Left ventricle myocardium inferior (tissue), 1 donor: ENCODE measurements at regions not wholly inside any gene's neighbourhood (a gene's known extent, or its start where the extent isn't known, plus 50 kb on each side); places are given as distances from the start of the nearest gene placed in this dataset.
"Not testable (repeated sequence)": the region's sequence is repeated elsewhere in the genome, so short reads cannot be mapped to it uniquely, and the experiment has no call there.

ENCODE experiments used
- DNase-seq: peaks from one replicate; pipeline ENCODE4 v3.0.0-alpha.2; 2020
- H3K27ac ChIP-seq: fragments of 200-600 bp; replicated peaks from 2 replicates; pipeline ENCODE4 v1.8.0; 2021
- H3K27me3 ChIP-seq: fragments of 200-600 bp; 2 replicates; pipeline ENCODE4 v1.8.0; 2021; ENCODE audit warnings: low read depth
- H3K36me3 ChIP-seq: fragments of 200-600 bp; 2 replicates; pipeline ENCODE4 v1.8.0; 2021
- H3K4me1 ChIP-seq: fragments of 200-600 bp; 2 replicates; pipeline ENCODE4 v1.8.0; 2021
- H3K4me3 ChIP-seq: fragments of 200-600 bp; 2 replicates; pipeline ENCODE4 v1.8.0; 2021; ENCODE audit warnings: mild to moderate bottlenecking, moderate library complexity
- H3K9me3 ChIP-seq: fragments of 200-600 bp; replicated peaks from 2 replicates; pipeline ENCODE4 v1.8.0; 2021
- intact Hi-C: fragments of 100-400 bp; cut with micrococcal nuclease; formaldehyde crosslinking; loops from one replicate; pipeline ENCODE4 v1.11.0; 2022
- TF ChIP-seq, protein P1 (sequence below): fragments of 200-600 bp; IDR thresholded peaks from 2 replicates; pipeline ENCODE4 v1.8.0; 2021; ENCODE audit warnings: antibody characterized with exemption, mild to moderate bottlenecking, borderline replicate concordance
- donor health status: DM: no; HTN: yes; CAD: no; lungs with severe emphysema.

DNA sequence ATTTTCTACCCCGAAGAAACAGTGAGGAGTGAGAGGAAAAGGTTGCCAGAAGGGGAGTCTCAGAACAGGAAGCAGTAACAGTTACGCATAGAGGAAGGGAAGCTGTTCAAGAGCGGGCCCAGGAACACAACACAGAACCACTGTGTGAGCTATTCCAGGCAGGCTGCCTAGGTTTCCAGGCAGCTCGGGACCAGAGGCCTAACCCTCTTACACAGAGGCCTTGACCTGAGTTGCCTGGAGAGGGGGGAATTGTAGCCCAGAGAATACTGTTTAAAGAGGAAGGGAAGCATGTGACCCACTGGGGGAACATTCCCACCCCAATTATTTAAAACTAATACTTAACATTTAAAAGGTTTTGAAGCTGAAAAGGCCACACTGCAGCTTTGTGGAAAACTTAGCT lies 93.3 kb upstream of the ZNF98 start:
- TF ChIP-seq, protein P1, sequence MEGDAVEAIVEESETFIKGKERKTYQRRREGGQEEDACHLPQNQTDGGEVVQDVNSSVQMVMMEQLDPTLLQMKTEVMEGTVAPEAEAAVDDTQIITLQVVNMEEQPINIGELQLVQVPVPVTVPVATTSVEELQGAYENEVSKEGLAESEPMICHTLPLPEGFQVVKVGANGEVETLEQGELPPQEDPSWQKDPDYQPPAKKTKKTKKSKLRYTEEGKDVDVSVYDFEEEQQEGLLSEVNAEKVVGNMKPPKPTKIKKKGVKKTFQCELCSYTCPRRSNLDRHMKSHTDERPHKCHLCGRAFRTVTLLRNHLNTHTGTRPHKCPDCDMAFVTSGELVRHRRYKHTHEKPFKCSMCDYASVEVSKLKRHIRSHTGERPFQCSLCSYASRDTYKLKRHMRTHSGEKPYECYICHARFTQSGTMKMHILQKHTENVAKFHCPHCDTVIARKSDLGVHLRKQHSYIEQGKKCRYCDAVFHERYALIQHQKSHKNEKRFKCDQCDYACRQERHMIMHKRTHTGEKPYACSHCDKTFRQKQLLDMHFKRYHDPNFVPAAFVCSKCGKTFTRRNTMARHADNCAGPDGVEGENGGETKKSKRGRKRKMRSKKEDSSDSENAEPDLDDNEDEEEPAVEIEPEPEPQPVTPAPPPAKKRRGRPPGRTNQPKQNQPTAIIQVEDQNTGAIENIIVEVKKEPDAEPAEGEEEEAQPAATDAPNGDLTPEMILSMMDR, result no peak
- Histone ChIP-seq H3K4me3 (no peak overlapping the region), H3K4me1 (no peaks in the 10 kb centered on the region), H3K27ac (no peak overlapping the region), H3K36me3 (no peaks in the 10 kb centered on the region), H3K9me3 (peaks cover 29% of the 10 kb centered on the region), H3K27me3 (peaks cover 11% of the 10 kb centered on the region)
- no peak for DNase-seq
- intact Hi-C loops, result no loop called here

DNA sequence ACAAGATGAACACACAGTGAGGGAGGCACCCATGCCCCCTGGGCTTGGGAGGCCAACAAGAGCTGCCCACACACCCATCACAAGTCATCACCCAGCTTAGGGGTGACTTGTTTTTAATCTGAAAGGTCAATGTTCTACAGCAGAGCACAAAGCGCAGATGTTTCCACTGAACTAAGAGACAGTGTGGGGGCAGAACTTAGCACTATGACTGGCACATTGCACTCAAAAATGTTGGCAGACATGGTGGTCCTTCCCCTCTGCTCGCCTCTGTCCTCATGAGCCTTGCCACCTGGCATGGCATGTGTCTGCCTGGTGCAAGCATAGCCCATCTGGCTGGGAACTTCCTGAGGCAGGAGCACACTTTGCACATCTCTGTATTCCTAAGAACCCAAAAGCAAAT lies 81.4 kb upstream of the ZNF98 start:
- Histone ChIP-seq H3K27me3 (no peaks in the 10 kb centered on the region), H3K36me3 (no peaks in the 10 kb centered on the region), H3K9me3 (peaks cover 71% of the 10 kb centered on the region), H3K4me1 (no peaks in the 10 kb centered on the region), H3K27ac (no peak overlapping the region), H3K4me3 (no peak overlapping the region)
- intact Hi-C loops, result no loop called here
- TF ChIP-seq, protein P1, result no peak
- DNase-seq, result no peak

DNA sequence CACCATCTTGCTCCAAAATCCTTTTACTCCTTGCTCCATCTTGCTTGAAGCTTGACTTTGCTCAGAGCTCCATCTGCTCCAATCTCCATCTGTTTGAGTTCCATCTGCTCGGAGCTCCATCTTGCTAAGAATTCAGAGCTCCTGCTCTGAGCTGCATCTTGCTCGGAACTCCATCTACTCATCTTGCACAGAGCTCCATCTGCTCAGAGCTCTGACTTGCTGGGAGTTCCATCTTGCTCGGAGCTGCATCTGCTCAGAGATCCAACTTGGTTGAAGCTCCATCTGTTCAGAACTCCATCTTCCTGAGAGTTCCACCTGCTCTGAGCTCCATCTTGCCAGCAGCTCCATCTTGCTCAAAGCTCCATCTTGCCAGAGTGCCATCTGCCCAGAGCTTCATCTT lies 80.6 kb upstream of the ZNF98 start:
- intact Hi-C loops, result no loop called here
- TF ChIP-seq, protein P1, result no peak
- Histone ChIP-seq H3K27ac (no peak overlapping the region), H3K36me3 (no peaks in the 10 kb centered on the region), H3K9me3 (peaks cover 75% of the 10 kb centered on the region), H3K27me3 (no peaks in the 10 kb centered on the region), H3K4me3 (no peak overlapping the region), H3K4me1 (no peaks in the 10 kb centered on the region)
- no peak for DNase-seq

DNA sequence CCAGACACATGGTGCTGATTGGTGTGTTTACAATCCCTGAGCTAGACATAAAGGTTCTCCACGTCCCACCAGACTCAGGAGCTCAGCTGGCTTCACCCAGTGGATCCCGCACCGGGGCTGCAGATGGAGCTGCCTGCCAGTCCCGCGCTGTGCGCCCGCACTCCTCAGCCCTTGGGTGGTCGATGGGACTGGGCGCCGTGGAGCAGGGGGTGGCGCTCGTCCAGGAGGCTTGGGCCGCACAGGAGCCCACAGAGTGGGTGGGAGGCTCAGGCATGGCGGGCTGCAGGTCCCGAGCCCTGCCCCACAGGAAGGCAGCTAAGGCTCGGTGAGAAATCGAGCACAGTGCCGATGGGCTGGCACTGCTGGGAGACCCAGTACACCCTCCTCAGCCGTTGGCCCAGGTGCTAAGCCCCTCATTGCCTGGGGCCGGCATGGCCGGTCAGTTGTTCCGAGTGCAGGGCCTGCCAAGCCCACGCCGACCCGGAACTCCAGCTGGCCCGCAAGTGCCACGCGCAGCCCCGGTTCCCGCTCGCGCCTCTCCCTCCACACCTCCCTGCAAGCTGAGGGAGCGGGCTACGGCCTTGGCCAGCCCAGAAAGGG lies 76.8 kb upstream of the ZNF98 start:
- H3K4me1 ChIP-seq, H3K27me3 ChIP-seq, H3K27ac ChIP-seq, H3K36me3 ChIP-seq, DNase-seq, intact Hi-C loops, H3K4me3 ChIP-seq: not testable (repeated sequence)
- H3K9me3 ChIP-seq, result peaks cover 79% of the 10 kb centered on the region

DNA sequence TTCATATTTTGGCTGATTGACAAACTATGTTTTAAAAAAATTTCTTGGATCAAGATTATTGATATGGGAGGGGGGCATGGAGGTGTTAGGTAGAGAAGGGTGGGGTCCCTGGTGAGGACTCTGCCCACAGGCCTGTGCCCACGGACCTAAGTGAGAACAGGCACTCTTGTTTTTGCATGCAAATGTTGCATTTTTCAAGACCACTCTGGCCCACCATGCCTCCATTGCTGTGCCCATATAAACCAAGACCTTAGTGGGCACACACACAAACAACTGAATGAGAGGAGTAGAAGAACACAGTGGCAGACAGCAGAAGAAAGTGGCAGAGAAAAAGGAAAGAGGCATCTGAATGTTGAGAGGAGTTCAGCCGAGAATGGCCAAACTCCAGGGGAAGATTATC lies 69.6 kb upstream of the ZNF98 start:
- no peak overlapping the region for H3K4me3 ChIP-seq
- no peaks in the 10 kb centered on the region for H3K36me3 ChIP-seq
- no peaks in the 10 kb centered on the region for H3K4me1 ChIP-seq
- peaks cover 90% of the 10 kb centered on the region for H3K9me3 ChIP-seq
- H3K27me3 ChIP-seq, result no peaks in the 10 kb centered on the region
- intact Hi-C loops, result no loop called here
- TF ChIP-seq, protein P1, result no peak
- no peak for DNase-seq
- no peak overlapping the region for H3K27ac ChIP-seq

DNA sequence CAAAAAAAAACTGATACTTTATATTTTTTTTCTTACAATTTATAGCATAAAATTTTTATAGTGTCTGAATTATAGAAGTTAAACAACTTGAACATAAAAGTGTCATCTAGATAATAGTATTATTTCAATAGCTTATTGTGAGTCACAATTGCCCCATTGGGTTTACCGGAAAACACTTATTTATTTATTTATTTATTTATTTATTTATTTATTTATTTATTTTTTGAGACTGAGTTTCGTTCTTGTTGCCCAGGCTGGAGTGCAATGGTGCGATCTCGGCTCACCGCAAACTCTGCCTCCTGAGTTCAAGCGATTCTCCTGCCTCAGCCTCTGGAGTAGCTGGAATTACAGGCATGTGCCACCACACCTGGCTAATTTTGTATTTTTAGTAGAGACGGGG lies 61.4 kb upstream of the ZNF98 start:
- H3K9me3 ChIP-seq, result peaks cover 100% of the 10 kb centered on the region
- H3K27ac ChIP-seq, H3K4me3 ChIP-seq, intact Hi-C loops, H3K4me1 ChIP-seq, DNase-seq, H3K27me3 ChIP-seq, H3K36me3 ChIP-seq: not testable (repeated sequence)
